ENCODE measurements at regions not wholly inside any gene's neighbourhood (a gene's known extent, or its start where the extent isn't known, plus 50 kb on each side); places are given as distances from the start of the nearest gene placed in this dataset.

- Histone ChIP-seq H3K79me2 (ENCODE audit: insufficient read depth) (no peaks in the 10 kb centered on the region), H3F3A (replicated peaks; ENCODE audit: insufficient read depth) (no peaks in the 10 kb centered on the region), H3K4me2 (no peak overlapping the region), H3K9ac (no peak overlapping the region), H3K27me3 (ENCODE audit: insufficient read depth) (no peaks in the 10 kb centered on the region), H3K27ac (ENCODE audit: low read depth in 2 of 2, low read length in 1 of 2) (no peak overlapping the region), H3K4me1 (ENCODE audit: control insufficient read depth in 1 of 2, insufficient read depth in 2 of 2, low read depth in 1 of 2, low read length in 1 of 2) (peaks cover 0 to 10% of the 10 kb centered on the region in 2 experiments; a peak in 3 of 4 replicates), H3K36me3 (replicated peaks in 1 of 2; ENCODE audit: control insufficient read depth in 1 of 2, insufficient read depth in 2 of 2, low read length in 1 of 2) (no peaks in the 10 kb centered on the region), H3K9me3 (no peaks in the 10 kb centered on the region), H3K4me3 (ENCODE audit: low read depth in 2 of 2, low read length in 1 of 2) (no peak overlapping the region), H3K9me2 (0 out of 2 replicates have a peak, but pooled peaks cover 3% of the 10 kb centered on the region), H4K20me1 (ENCODE audit: insufficient read depth) (no peaks in the 10 kb centered on the region), H2AFZ (ENCODE audit: low read depth) (no peak overlapping the region)
- CTCF ChIA-PET, result interaction anchor here (1.3 kb wide), 1 partner anchor 9 kb away, joined by 4 read pairs; no protein-coding TSS in a partner anchor
- 73% methylated on average over 3 of the region's 3 CpGs for WGBS (ENCODE audit: low lambda C conversion rate)
- DNase-seq, result no peak
- POLR2A ChIA-PET, result no interaction called here
- TF ChIP-seq JUND (IDR thresholded peaks at IDR 0.05) (no peak), USF1 (IDR thresholded peaks at IDR 0.05; ENCODE audit: borderline replicate concordance, low read depth) (no peak), ZBTB33 (IDR thresholded peaks at IDR 0.05; ENCODE audit: borderline replicate concordance, low read depth) (no peak), MAX (IDR thresholded peaks at IDR 0.05; ENCODE audit: low read depth) (no peak), NRF1 (IDR thresholded peaks at IDR 0.05; ENCODE audit: low read depth, low read length) (no peak), RAD21 (IDR thresholded peaks at IDR 0.05; ENCODE audit: low read length) (peak; percentile 23; the same call in 1 of the 2 replicates)
- TF ChIP-seq, protein P1, sequence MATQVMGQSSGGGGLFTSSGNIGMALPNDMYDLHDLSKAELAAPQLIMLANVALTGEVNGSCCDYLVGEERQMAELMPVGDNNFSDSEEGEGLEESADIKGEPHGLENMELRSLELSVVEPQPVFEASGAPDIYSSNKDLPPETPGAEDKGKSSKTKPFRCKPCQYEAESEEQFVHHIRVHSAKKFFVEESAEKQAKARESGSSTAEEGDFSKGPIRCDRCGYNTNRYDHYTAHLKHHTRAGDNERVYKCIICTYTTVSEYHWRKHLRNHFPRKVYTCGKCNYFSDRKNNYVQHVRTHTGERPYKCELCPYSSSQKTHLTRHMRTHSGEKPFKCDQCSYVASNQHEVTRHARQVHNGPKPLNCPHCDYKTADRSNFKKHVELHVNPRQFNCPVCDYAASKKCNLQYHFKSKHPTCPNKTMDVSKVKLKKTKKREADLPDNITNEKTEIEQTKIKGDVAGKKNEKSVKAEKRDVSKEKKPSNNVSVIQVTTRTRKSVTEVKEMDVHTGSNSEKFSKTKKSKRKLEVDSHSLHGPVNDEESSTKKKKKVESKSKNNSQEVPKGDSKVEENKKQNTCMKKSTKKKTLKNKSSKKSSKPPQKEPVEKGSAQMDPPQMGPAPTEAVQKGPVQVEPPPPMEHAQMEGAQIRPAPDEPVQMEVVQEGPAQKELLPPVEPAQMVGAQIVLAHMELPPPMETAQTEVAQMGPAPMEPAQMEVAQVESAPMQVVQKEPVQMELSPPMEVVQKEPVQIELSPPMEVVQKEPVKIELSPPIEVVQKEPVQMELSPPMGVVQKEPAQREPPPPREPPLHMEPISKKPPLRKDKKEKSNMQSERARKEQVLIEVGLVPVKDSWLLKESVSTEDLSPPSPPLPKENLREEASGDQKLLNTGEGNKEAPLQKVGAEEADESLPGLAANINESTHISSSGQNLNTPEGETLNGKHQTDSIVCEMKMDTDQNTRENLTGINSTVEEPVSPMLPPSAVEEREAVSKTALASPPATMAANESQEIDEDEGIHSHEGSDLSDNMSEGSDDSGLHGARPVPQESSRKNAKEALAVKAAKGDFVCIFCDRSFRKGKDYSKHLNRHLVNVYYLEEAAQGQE (IDR thresholded peaks at IDR 0.05; ENCODE audit: low read depth, low read length), result no peak
Observed at GRCh38 chr3:36210840-36211651, 169.3 kb upstream of the STAC start.

DNA sequence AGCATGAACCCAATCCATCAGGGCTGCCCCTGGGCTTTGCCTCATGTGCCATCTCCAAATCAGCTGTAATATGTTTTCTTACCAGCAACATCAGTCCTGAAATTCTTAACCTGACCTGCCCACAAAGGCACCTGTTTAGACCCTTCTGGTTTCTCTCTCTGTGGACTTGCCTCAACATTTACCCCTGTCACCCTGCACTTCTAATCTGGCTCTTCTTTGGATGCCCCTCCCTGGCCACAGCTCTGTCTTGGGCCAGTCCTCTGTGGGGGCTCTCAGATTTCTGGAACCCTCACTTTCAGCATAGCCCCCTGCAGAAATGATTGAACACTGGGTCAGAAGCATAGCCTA, 168.7 kb upstream of the STAC start:
- no peak overlapping the region for H3K4me3 ChIP-seq (ENCODE audit: low read depth in 2 of 2, low read length in 1 of 2)
- CTCF ChIA-PET, result interaction anchor here (1.3 kb wide), 1 partner anchor 8 kb away, joined by 4 read pairs; no protein-coding TSS in a partner anchor
- no peak for DNase-seq
- TF ChIP-seq IRF3 (IDR thresholded peaks at IDR 0.05; ENCODE audit: low read depth, low read length) (no peak), SIN3A (IDR thresholded peaks at IDR 0.05; ENCODE audit: borderline replicate concordance, low read depth, low read length) (no peak), YY1 (IDR thresholded peaks at IDR 0.05; ENCODE audit: low read depth) (no peak), SMC3 (IDR thresholded peaks at IDR 0.05; ENCODE audit: low read depth, low read length) (no peak), CHD2 (IDR thresholded peaks at IDR 0.05; ENCODE audit: low read length, partially characterized antibody) (no peak), FOSL2 (IDR thresholded peaks at IDR 0.05; ENCODE audit: borderline replicate concordance, low read depth) (no peak), TEAD4 (IDR thresholded peaks at IDR 0.05; ENCODE audit: borderline replicate concordance, insufficient read depth) (no peak), MEF2A (IDR thresholded peaks at IDR 0.05; ENCODE audit: borderline replicate concordance, low read depth) (no peak), MAX (IDR thresholded peaks at IDR 0.05; ENCODE audit: low read depth) (no peak)
- TF ChIP-seq, protein P2, sequence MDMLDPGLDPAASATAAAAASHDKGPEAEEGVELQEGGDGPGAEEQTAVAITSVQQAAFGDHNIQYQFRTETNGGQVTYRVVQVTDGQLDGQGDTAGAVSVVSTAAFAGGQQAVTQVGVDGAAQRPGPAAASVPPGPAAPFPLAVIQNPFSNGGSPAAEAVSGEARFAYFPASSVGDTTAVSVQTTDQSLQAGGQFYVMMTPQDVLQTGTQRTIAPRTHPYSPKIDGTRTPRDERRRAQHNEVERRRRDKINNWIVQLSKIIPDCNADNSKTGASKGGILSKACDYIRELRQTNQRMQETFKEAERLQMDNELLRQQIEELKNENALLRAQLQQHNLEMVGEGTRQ (IDR thresholded peaks at IDR 0.05; ENCODE audit: borderline replicate concordance, low read depth, low read length), result no peak

More for the DNA sequence above, 168.7 kb upstream of the STAC start:
- no peak overlapping the region for H3K9ac ChIP-seq
- H3K4me1 ChIP-seq (ENCODE audit: control insufficient read depth in 1 of 2, insufficient read depth in 2 of 2, low read depth in 1 of 2, low read length in 1 of 2), result peaks cover 0 to 10% of the 10 kb centered on the region in 2 experiments; a peak in 3 of 4 replicates
- H3K9me2 ChIP-seq, result 0 out of 2 replicates have a peak, but pooled peaks cover 3% of the 10 kb centered on the region
- H3K4me2 ChIP-seq, result no peak overlapping the region
- H4K20me1 ChIP-seq (ENCODE audit: insufficient read depth), result no peaks in the 10 kb centered on the region
- H2AFZ ChIP-seq (ENCODE audit: low read depth), result no peak overlapping the region
- H3K27ac ChIP-seq (ENCODE audit: low read depth in 2 of 2, low read length in 1 of 2), result no peak overlapping the region
- H3K36me3 ChIP-seq (replicated peaks in 1 of 2; ENCODE audit: control insufficient read depth in 1 of 2, insufficient read depth in 2 of 2, low read length in 1 of 2), result no peaks in the 10 kb centered on the region
- H3K9me3 ChIP-seq, result no peaks in the 10 kb centered on the region
- POLR2A ChIA-PET, result no interaction called here
- H3F3A ChIP-seq (replicated peaks; ENCODE audit: insufficient read depth), result no peaks in the 10 kb centered on the region
- H3K27me3 ChIP-seq (ENCODE audit: insufficient read depth), result no peaks in the 10 kb centered on the region
- H3K79me2 ChIP-seq (ENCODE audit: insufficient read depth), result no peaks in the 10 kb centered on the region
